ENCODE measurements at regions not wholly inside any gene's neighbourhood (a gene's known extent, or its start where the extent isn't known, plus 50 kb on each side); places are given as distances from the start of the nearest gene placed in this dataset.

DNA sequence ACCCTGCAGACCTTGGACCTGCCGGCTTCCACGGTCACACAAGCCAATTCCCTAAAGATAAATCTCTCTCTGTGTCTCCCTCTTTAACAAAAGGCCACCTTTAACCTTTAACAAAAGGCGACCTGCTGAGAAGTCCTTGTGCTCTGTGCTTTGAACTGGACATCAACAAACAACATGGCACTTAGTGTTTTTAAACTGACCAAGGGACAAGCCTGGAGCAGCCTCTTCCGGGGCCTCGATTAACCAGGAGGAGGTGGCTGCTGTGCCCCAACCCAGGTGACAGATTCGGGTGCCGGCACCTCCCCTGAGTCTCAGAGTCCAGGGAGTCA is 135.3 kb downstream of the RTP5 start:
- no peak for TF ChIP-seq POLR2A (IDR thresholded peaks at IDR 0.05)
- TF ChIP-seq CTCF (IDR thresholded peaks at IDR 0.05), result no peak

Data from lower leg skin (tissue), 3 donors.